RCC 7860 (cell line): ENCODE measurements at regions not wholly inside any gene's neighbourhood (a gene's known extent, or its start where the extent isn't known, plus 50 kb on each side); places are given as distances from the start of the nearest gene placed in this dataset.
A peak's percentile ranks its signal among the peaks of the same experiment; 100 is the strongest.
"Not testable (repeated sequence)": the region's sequence is repeated elsewhere in the genome, so short reads cannot be mapped to it uniquely, and the experiment has no call there.

Experiments used
- DNase-seq: peaks from one replicate; pipeline ENCODE4 v3.0.0-alpha.2; 2015; ENCODE audit warnings: low spot score
- FAIRE-seq: peaks from 2 replicates; lab custom pipeline; 2012; peaks lifted over from hg19 to GRCh38; lab: Jason Lieb, UNC

- DNase-seq: peak; percentile 80
- peak; percentile 81 for FAIRE-seq
Observed at GRCh38 chr18:22563164-22563583, 145.5 kb upstream of the CTAGE1 start.

GRCh38 chr18:22564036-22564435 lies 146.3 kb upstream of the CTAGE1 start:
- FAIRE-seq (peak; percentile 90), DNase-seq (peak; percentile 62)

DNA sequence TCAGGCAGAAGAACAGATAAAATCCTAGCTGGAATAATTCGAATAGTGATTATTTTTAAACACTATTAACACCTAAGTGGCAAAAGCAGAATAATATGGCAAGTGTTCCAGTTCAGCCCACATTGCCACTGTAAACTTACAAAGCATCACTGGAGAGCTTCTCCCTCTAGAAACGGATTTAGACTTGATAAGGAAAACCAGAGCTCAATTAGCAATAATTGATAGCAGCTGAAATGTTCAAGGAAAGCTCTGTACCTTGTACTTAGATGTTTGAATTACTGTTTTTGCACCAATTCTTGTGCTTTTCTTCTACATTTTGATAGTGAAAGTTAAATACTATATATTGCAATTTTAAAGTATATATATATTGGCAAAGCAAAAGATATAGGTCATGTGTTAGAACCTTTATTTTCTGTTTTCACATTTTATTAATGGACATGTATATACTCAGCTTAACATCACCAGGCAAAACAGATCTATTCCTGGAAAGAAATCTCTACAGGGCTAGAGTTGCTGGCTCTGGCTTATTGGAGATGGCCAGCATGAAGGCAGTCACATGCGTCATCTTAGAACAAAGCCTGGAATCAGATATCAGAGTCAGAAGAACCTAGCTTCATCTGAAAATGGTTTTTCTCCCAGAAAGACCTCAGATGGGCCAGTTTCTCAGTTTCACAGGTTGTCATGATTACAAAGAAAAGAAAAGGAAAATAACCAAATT lies 149.1 kb upstream of the CTAGE1 start:
- FAIRE-seq (no peak), DNase-seq (no peak)

DNA sequence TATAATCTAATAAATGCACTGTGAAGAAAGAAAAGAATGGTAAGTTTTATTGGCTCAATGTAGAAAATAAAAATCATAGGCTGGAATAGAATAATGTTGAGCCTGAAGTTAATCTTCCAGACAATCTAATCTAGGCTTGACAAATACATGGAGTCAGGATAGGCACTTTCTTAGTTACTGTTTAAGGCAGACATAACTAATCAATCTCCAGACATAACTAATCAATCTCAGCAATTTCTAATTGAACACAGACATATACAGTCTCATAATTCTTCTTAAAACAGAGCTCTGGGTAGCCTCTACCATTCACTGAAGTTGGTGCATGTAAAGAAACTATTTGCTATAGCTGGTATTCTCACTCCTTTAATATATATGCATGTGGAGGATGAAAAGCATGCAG lies 150.1 kb upstream of the CTAGE1 start:
- FAIRE-seq (no peak), DNase-seq (no peak)

- FAIRE-seq (no peak), DNase-seq (no peak)
Observed at GRCh38 chr18:22570492-22570891, 152.8 kb upstream of the CTAGE1 start.

DNA sequence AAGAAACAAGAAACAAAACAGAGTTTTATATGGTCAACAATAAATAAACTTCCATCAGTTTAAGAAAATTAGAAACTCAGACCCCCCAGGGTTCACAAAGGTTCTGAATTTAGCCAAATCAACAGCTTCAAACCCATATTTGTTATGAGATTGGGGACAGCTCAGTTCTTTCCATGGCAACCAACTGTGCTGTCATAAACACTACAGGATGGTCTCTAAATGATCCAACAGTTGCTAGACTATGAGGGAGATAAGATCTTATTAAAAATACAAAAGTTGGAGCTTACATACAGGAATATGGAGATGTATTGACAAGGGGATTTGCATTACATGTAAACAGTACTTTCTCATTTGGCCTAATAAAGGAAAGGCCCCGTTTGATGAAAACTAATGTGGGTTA lies 154.6 kb upstream of the CTAGE1 start:
- DNase-seq (no peak), FAIRE-seq (no peak)

- FAIRE-seq (no peak), DNase-seq (no peak)
Observed at GRCh38 chr18:22579271-22579670, 161.6 kb upstream of the CTAGE1 start.

- DNase-seq (no peak), FAIRE-seq (no peak)
Observed at GRCh38 chr18:22585333-22585732, 167.6 kb upstream of the CTAGE1 start.

DNA sequence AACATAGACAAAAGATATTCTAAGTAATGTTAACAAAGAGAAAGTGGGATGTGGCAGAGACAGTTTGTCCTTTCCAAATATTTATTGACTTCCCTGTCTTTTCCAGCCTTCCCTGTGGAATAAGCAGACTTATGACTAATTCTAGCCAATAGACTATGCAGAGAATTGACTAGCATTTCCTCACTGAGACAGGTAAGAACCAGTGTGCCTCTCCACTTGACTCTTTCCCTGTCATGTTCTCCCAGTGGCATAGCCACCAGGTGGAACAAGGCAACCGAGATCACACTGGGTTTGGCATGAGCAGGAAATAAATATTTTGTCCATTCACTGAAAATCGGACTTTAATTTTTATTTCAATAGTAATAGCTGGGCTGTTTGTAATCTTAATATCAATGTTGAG lies 168.1 kb upstream of the CTAGE1 start:
- no peak for DNase-seq
- FAIRE-seq: no peak

DNA sequence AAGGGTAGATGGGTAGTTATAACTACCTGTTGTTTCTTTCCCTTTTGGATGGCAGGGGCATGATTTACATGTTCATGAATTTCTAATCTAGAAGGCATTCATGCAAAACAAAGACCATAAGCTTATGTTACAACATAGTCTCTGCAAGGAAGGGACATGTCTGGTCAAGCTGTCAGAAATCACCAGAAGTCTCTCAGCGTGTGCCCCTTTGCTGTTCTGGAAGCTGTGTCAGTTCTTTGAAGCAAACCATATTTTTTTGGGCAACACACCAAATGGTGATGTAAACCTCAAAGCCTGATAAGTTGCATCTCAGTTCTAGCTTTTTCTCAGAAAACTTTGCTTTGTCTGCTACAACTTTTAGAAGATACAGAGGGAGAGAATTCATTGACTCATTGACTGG lies 173.5 kb upstream of the CTAGE1 start:
- FAIRE-seq (no peak), DNase-seq (no peak)

DNA sequence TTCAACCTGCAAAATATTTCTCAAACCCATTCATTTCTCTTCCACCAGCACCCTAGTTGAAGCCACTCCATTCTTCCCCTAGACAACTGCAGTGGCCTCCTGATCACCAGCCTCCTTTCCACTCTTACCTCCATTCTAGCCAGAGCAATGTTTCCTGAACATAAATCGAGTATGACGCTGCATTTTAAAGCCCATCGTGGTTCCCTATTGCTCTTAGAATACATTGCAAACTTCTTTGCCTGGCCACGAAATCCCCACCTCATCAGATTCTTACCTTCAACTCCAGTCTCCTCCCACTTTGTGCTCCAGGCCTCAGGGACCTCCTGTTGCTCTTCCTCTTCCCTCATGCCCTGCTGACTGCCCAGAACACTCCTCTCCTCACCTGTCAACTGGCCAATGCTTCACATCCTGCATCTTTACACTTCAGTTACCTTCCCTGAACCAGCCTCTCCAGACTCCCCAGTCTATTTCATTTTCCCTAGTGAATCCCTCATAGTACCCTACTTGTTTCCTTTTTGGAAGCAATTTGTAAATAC lies 176.5 kb upstream of the CTAGE1 start:
- DNase-seq (no peak), FAIRE-seq (no peak)

DNA sequence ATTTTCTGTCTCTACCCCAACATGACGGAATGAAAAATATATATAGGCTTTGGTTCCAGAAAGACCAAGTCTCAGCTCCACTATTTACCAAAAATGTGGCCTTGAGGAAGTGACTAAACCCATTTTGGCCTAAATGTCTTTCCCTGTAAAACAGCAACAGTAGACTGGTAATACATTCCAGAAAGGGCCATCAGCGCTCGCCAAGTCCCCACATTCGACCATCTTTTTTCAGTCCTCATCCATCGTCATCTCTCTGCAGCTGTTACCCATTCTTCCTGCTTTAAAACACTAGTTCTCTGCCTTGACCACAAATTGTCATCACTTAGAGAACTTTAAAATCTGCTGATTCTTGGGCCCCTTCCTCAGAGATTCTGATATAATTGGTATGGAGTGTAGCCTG lies 183.8 kb upstream of the CTAGE1 start:
- DNase-seq (no peak), FAIRE-seq (no peak)

GRCh38 chr18:22602456-22602855 lies 184.7 kb upstream of the CTAGE1 start:
- not testable (repeated sequence) for FAIRE-seq, DNase-seq

- DNase-seq (no peak), FAIRE-seq (no peak)
Observed at GRCh38 chr18:22603902-22604301, 186.2 kb upstream of the CTAGE1 start.

DNA sequence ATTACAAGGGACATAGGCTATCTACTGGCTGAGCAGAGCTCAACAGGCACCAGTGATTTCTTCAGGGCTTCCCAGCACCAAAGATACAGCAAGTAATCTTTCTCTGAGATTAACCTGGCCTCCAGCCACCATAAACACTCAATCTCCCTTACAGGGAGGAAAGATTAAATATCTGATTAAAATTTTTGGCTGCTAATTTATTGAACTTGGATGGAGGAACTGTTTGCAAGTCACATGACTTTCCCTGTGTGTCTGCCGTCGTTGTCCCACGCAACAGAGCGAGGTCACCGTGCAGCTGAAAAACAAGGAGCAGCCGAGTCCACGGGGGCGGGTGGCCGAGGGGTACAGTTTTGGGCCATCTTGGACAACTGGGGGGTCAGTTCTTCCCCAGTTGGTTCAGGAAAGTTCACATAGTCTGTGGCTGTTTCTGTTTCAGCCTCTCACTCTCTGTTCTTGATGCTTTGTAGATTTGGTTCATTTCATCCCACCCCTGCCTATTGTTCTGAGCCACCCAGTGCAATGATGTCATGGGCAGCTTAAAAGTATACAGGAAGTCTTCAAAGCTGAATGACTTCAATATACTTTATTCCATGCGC lies 186.8 kb upstream of the CTAGE1 start:
- FAIRE-seq: no peak
- DNase-seq: no peak

DNA sequence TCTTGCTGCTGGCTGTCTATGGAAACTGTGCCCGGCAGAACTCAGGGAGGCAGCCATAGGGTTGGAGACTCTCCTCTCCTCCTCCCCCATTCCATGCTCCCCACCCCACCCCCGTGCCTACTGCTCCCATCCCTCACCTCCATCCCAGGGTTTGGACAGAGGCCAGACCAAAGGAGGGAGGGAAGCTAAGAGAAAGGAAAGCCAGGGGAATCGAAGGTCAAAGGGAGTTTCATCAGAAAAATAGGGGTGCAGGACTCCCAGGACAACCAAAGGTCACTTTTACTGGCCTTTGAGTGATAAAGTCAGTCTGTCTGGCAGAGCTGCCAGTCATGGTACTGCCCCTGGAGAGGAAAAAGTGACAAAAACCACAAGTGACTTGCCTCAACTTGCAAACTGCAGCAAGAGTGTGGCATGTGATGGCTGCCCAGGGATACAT lies 187.3 kb upstream of the CTAGE1 start:
- no peak for FAIRE-seq
- no peak for DNase-seq

GRCh38 chr18:22605736-22606135 lies 188.0 kb upstream of the CTAGE1 start:
- FAIRE-seq: no peak
- DNase-seq: no peak

DNA sequence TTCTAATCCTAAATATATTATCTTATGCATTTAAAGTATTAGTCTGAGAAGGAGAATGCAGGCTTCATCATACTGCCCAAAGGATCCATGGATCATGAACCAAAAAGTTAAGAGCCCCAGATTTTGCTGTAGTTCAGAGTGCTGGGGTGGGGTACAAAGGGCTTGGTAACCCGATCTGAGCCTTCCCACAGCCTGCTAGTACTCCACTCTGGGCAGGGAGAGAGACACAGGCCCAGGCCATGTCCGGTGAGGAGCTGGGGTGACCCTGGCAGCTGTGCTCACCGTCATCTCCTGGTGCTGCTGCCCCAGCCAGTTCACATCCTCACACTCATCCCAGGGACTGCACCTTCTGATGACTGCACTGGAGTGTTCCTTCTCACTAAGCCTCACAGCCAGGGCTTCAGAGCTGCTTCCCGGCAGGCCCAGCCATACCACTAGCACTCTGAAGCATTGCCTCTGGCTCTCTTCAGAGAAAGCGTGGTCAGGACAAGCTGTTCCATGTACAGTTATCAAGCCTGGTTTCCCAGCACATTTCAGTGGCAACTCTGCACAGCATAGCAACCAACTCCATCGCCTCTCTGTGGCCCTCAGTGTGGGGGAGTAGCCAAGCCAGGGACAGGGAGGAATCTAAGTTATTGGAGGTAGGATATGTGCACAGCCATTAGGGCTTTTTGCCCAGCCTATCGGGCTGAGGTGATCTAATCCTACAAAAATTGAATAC lies 189.0 kb upstream of the CTAGE1 start:
- DNase-seq (no peak), FAIRE-seq (no peak)

GRCh38 chr18:22607284-22607635 lies 189.5 kb upstream of the CTAGE1 start:
- FAIRE-seq: no peak
- no peak for DNase-seq

DNA sequence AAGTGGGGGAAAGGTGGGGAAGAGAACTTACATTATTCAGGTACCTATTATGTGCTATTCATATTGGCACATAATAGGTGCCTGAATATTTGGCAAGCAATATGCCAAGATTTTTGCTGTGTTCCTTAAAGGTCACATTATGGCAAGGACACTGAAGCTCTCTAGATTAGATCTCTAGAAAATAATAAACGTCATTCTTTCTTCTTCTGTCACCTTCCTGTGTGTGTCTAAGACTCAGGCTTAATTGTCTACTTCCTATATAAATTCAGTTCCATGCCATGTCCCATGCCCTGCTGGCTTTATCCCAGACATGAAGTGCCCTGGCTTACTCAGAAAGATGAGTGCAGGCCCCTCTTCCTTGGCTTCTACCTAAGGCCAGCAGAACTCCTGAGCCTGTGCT lies 191.1 kb upstream of the CTAGE1 start:
- FAIRE-seq (no peak), DNase-seq (no peak)

- no peak for FAIRE-seq
Observed at GRCh38 chr18:22609642-22610041, 191.9 kb upstream of the CTAGE1 start.

More at GRCh38 chr18:22609642-22610041, 191.9 kb upstream of the CTAGE1 start:
- DNase-seq: no peak
